GM12878 (cell line): ENCODE measurements at regions not wholly inside any gene's neighbourhood (a gene's known extent, or its start where the extent isn't known, plus 50 kb on each side); places are given as distances from the start of the nearest gene placed in this dataset.

ENCODE experiments used
- ATAC-seq: fragments of 200-7000 bp; cut with Tn5 transposase; 3 replicates; pipeline ENCODE4 v1.9.1; 2020; ENCODE audit warnings: mild to moderate bottlenecking, moderate library complexity
- BruUV-seq: library from RNA; stranded (reverse); fragments of 400-500 nt; replicated peaks from 2 replicates; lab custom pipeline; 2021; lab: Mats Ljungman, UMichigan
- CTCF ChIA-PET: fragments of 300-600 bp; sonication (Branson Sonifier 250); formaldehyde crosslinking; extraction: SDS; loops from one replicate; lab custom pipeline; 2021; ENCODE audit warnings: inconsistent platforms; lab: Yijun Ruan, JAX
- POLR2A ChIA-PET: fragments of 350-600 bp; formaldehyde crosslinking; extraction: SDS; loops from one replicate; lab custom pipeline; 2021; ENCODE audit warnings: inconsistent platforms; lab: Charles Lee
- RAD21 ChIA-PET: fragments of 300-600 bp; sonication (Branson Sonifier 250); formaldehyde crosslinking; loops from one replicate; lab custom pipeline; 2023; ENCODE audit warnings: antibody characterized with exemption; ENCODE audit not compliant: unreplicated experiment; lab: Charles Lee
- SMC1A ChIA-PET: fragments of 300-600 bp; sonication (Branson Sonifier 250); formaldehyde crosslinking; loops from one replicate; lab custom pipeline; 2023; ENCODE audit not compliant: unreplicated experiment, uncharacterized antibody; lab: Charles Lee
- DNase-seq: peaks from one replicate; pipeline ENCODE4 v3.0.0-alpha.2; 2011; ENCODE audit warnings: low read depth, low spot score
- FAIRE-seq: peaks from 3 replicates; lab custom pipeline; 2011; peaks lifted over from hg19 to GRCh38; lab: Jason Lieb, UNC
- H2AFZ ChIP-seq: 2 replicates; pipeline ENCODE4 v1.6.0; 2011; ENCODE audit warnings: low read depth, low read length, control low read depth; ENCODE audit not compliant: control insufficient read depth
- H3K27ac ChIP-seq: 2 replicates; pipeline ENCODE4 v1.5.1; 2011; ENCODE audit warnings: control low read depth; ENCODE audit not compliant: control insufficient read depth, insufficient read depth
- H3K27me3 ChIP-seq, 2 experiments: replicated peaks in 1 of 2; 2 replicates each; pipeline versions ENCODE4 v1.6.0 to v1.6.1; 2011; ENCODE audit warnings: low read length in 1 of 2; ENCODE audit not compliant: control insufficient read depth in 2 of 2, insufficient read depth in 2 of 2
- H3K36me3 ChIP-seq, 2 experiments: 2 replicates each; pipeline ENCODE4 v1.5.1; 2011; ENCODE audit warnings: low read length in 1 of 2; ENCODE audit not compliant: control insufficient read depth in 2 of 2, insufficient read depth in 2 of 2
- H3K4me1 ChIP-seq: 2 replicates; pipeline ENCODE4 v1.6.1; 2011; ENCODE audit warnings: mild to moderate bottlenecking, low read length, moderate library complexity, mixed read lengths; ENCODE audit not compliant: control insufficient read depth, insufficient read depth
- H3K4me2 ChIP-seq: 2 replicates; pipeline ENCODE4 v1.6.0; 2011; ENCODE audit warnings: control low read depth; ENCODE audit not compliant: control insufficient read depth, insufficient read depth
- H3K4me3 ChIP-seq: fragments of 200-600 bp; sonication (generic); 2 replicates; pipeline ENCODE4 v1.5.1; 2016
- H3K79me2 ChIP-seq: 2 replicates; pipeline ENCODE4 v1.6.0; 2011; ENCODE audit warnings: low read length; ENCODE audit not compliant: control insufficient read depth, insufficient read depth
- H3K9ac ChIP-seq: 2 replicates; pipeline ENCODE4 v1.8.0; 2011; ENCODE audit warnings: low read length, control low read depth, mixed read lengths; ENCODE audit not compliant: control insufficient read depth, insufficient read depth
- H3K9me3 ChIP-seq: replicated peaks from 3 replicates; pipeline ENCODE4 v1.5.1; 2011; ENCODE audit warnings: mild to moderate bottlenecking, low read length; ENCODE audit not compliant: control insufficient read depth, insufficient read depth
- H4K20me1 ChIP-seq: 2 replicates; pipeline ENCODE4 v1.6.0; 2011; ENCODE audit not compliant: control insufficient read depth, insufficient read depth
- NFYB ChIP-seq: IDR thresholded peaks from 2 replicates; pipeline ENCODE4 v1.6.1; 2011; ENCODE audit warnings: low read depth, mild to moderate bottlenecking, low read length, improper control_type of control experiment, moderate library complexity; ENCODE audit not compliant: insufficient read depth
- WGBS: methylation state at CpG from one replicate; pipeline ENCODE4 v1.1.6; 2016; ENCODE audit warnings: low lambda C conversion rate; ENCODE audit not compliant: insufficient replicate concordance, insufficient coverage; ENCODE audit errors: missing lambda C conversion rate; 5-methylcytosine and 5-hydroxymethylcytosine counted together
- in situ Hi-C: fragments of 300-500 bp; cut with MboI; formaldehyde crosslinking; loops from 9 replicates; pipeline ENCODE4 v1.14.3; 2018; ENCODE audit warnings: mixed read lengths
- intact Hi-C: fragments of 100-400 bp; cut with micrococcal nuclease; formaldehyde crosslinking; loops from one replicate; pipeline ENCODE4 v1.14.2; 2022; ENCODE audit not compliant: unreplicated experiment
- TF ChIP-seq, protein P1 (sequence below): IDR thresholded peaks from 2 replicates; pipeline ENCODE4 v1.6.1; 2011; ENCODE audit warnings: borderline replicate concordance, low read depth, mild to moderate bottlenecking, moderate library complexity, mixed read lengths, low read length; ENCODE audit not compliant: insufficient read depth; ENCODE audit errors: extremely low read length
- TF ChIP-seq, protein P2 (sequence below): fragments of 450-650 bp; IDR thresholded peaks from 2 replicates; pipeline ENCODE4 v1.6.1; 2017; ENCODE audit warnings: low read depth, mild to moderate bottlenecking, moderate library complexity

- Histone ChIP-seq H3K27me3 (no peaks in the 10 kb centered on the region), H3K9me3 (no peaks in the 10 kb centered on the region), H3K79me2 (no peaks in the 10 kb centered on the region), H3K4me2 (no peak overlapping the region), H3K36me3 (no peaks in the 10 kb centered on the region), H3K4me3 (no peak overlapping the region), H4K20me1 (no peaks in the 10 kb centered on the region), H3K4me1 (no peaks in the 10 kb centered on the region), H3K9ac (no peak overlapping the region), H2AFZ (no peak overlapping the region), H3K27ac (no peak overlapping the region)
- CTCF ChIA-PET, result no interaction called here
- no TSS peak for BruUV-seq
- DNase-seq (no peak), FAIRE-seq (no peak), ATAC-seq (peak; percentile 64)
- 66% methylated on average over 11 of the region's 17 CpGs for WGBS
- intact Hi-C loops (no loop called here), in situ Hi-C loops (no loop called here)
- 0 out of 2 replicates have a peak, but pooled peaks have one; percentile 4 for TF ChIP-seq NFYB
- TF ChIP-seq, protein P1, sequence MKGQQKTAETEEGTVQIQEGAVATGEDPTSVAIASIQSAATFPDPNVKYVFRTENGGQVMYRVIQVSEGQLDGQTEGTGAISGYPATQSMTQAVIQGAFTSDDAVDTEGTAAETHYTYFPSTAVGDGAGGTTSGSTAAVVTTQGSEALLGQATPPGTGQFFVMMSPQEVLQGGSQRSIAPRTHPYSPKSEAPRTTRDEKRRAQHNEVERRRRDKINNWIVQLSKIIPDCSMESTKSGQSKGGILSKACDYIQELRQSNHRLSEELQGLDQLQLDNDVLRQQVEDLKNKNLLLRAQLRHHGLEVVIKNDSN, result peak; percentile 20
- TF ChIP-seq, protein P2, sequence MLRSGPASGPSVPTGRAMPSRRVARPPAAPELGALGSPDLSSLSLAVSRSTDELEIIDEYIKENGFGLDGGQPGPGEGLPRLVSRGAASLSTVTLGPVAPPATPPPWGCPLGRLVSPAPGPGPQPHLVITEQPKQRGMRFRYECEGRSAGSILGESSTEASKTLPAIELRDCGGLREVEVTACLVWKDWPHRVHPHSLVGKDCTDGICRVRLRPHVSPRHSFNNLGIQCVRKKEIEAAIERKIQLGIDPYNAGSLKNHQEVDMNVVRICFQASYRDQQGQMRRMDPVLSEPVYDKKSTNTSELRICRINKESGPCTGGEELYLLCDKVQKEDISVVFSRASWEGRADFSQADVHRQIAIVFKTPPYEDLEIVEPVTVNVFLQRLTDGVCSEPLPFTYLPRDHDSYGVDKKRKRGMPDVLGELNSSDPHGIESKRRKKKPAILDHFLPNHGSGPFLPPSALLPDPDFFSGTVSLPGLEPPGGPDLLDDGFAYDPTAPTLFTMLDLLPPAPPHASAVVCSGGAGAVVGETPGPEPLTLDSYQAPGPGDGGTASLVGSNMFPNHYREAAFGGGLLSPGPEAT, result no peak
- RAD21 ChIA-PET, result no interaction called here
- POLR2A ChIA-PET, result no interaction called here
- SMC1A ChIA-PET, result no interaction called here
Measured at GRCh38 chr12:131559517-131560516, 151.1 kb upstream of the SFSWAP start.
